ENCODE measurements at regions not wholly inside any gene's neighbourhood (a gene's known extent, or its start where the extent isn't known, plus 50 kb on each side); places are given as distances from the start of the nearest gene placed in this dataset.

GRCh38 chr20:22680031-22680740 lies 95.8 kb upstream of the FOXA2 start:
- BruUV-seq (replicated peaks), result no TSS peak
- ChIA-PET CTCF (no interaction called here), POLR2A (ENCODE audit: low non-redundant PET) (no interaction called here)
- Histone ChIP-seq H3K27ac (ENCODE audit: low read depth, low read length, poor library complexity, severe bottlenecking) (no peak overlapping the region), H3K4me1 (ENCODE audit: insufficient read depth, low read length, poor library complexity, severe bottlenecking) (no peaks in the 10 kb centered on the region), H3K4me3 (ENCODE audit: low read depth, low read length, poor library complexity, severe bottlenecking) (no peak overlapping the region), H3K27me3 (replicated peaks; ENCODE audit: insufficient read depth, low read depth, low read length, poor library complexity) (peaks cover 10% of the 10 kb centered on the region), H3K9me3 (ENCODE audit: low read depth, low read length, poor library complexity, severe bottlenecking) (peaks cover 5% of the 10 kb centered on the region), H3K36me3 (ENCODE audit: insufficient read depth, low read length, poor library complexity, severe bottlenecking) (no peaks in the 10 kb centered on the region)
- TF ChIP-seq EZH2 (IDR thresholded peaks at IDR 0.05; ENCODE audit: borderline replicate concordance, low read depth, low read length, poor library complexity, severe bottlenecking), result no peak
- TF ChIP-seq, protein P1, sequence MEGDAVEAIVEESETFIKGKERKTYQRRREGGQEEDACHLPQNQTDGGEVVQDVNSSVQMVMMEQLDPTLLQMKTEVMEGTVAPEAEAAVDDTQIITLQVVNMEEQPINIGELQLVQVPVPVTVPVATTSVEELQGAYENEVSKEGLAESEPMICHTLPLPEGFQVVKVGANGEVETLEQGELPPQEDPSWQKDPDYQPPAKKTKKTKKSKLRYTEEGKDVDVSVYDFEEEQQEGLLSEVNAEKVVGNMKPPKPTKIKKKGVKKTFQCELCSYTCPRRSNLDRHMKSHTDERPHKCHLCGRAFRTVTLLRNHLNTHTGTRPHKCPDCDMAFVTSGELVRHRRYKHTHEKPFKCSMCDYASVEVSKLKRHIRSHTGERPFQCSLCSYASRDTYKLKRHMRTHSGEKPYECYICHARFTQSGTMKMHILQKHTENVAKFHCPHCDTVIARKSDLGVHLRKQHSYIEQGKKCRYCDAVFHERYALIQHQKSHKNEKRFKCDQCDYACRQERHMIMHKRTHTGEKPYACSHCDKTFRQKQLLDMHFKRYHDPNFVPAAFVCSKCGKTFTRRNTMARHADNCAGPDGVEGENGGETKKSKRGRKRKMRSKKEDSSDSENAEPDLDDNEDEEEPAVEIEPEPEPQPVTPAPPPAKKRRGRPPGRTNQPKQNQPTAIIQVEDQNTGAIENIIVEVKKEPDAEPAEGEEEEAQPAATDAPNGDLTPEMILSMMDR (conservative IDR thresholded peaks at IDR 0.05; ENCODE audit: low read depth, low read length), result no peak
- DNase-seq (ENCODE audit: low spot score), result no peak
- intact Hi-C loops (cut with micrococcal nuclease; ENCODE audit: unreplicated experiment), result no loop called here

- Histone ChIP-seq H3K27ac (ENCODE audit: low read depth, low read length, poor library complexity, severe bottlenecking) (no peak overlapping the region), H3K9me3 (ENCODE audit: low read depth, low read length, poor library complexity, severe bottlenecking) (peaks cover 5% of the 10 kb centered on the region), H3K4me3 (ENCODE audit: low read depth, low read length, poor library complexity, severe bottlenecking) (no peak overlapping the region), H3K4me1 (ENCODE audit: insufficient read depth, low read length, poor library complexity, severe bottlenecking) (no peaks in the 10 kb centered on the region), H3K27me3 (replicated peaks; ENCODE audit: insufficient read depth, low read depth, low read length, poor library complexity) (peaks cover 8% of the 10 kb centered on the region), H3K36me3 (ENCODE audit: insufficient read depth, low read length, poor library complexity, severe bottlenecking) (no peaks in the 10 kb centered on the region)
- intact Hi-C loops (cut with micrococcal nuclease; ENCODE audit: unreplicated experiment), result no loop called here
- DNase-seq (ENCODE audit: low spot score), result no peak
- CTCF ChIA-PET, result no interaction called here
- POLR2A ChIA-PET (ENCODE audit: low non-redundant PET), result no interaction called here
- TF ChIP-seq, protein P1 (conservative IDR thresholded peaks at IDR 0.05; ENCODE audit: low read depth, low read length), result no peak
- no peak for TF ChIP-seq EZH2 (IDR thresholded peaks at IDR 0.05; ENCODE audit: borderline replicate concordance, low read depth, low read length, poor library complexity, severe bottlenecking)
- BruUV-seq (replicated peaks), result no TSS peak
Observed at GRCh38 chr20:22681591-22682248, 97.3 kb upstream of the FOXA2 start.

- no peaks in the 10 kb centered on the region for H3K4me1 ChIP-seq (ENCODE audit: insufficient read depth, low read length, poor library complexity, severe bottlenecking)
- no TSS peak for BruUV-seq (replicated peaks)
- CTCF ChIA-PET, result no interaction called here
- H3K4me3 ChIP-seq (ENCODE audit: low read depth, low read length, poor library complexity, severe bottlenecking), result no peak overlapping the region
- H3K27me3 ChIP-seq (replicated peaks; ENCODE audit: insufficient read depth, low read depth, low read length, poor library complexity), result peaks cover 5% of the 10 kb centered on the region
- intact Hi-C loops (cut with micrococcal nuclease; ENCODE audit: unreplicated experiment), result no loop called here
- peaks cover 5% of the 10 kb centered on the region for H3K9me3 ChIP-seq (ENCODE audit: low read depth, low read length, poor library complexity, severe bottlenecking)
- POLR2A ChIA-PET (ENCODE audit: low non-redundant PET), result no interaction called here
- no peak overlapping the region for H3K27ac ChIP-seq (ENCODE audit: low read depth, low read length, poor library complexity, severe bottlenecking)
- DNase-seq (ENCODE audit: low spot score), result no peak
- no peaks in the 10 kb centered on the region for H3K36me3 ChIP-seq (ENCODE audit: insufficient read depth, low read length, poor library complexity, severe bottlenecking)
- TF ChIP-seq EZH2 (IDR thresholded peaks at IDR 0.05; ENCODE audit: borderline replicate concordance, low read depth, low read length, poor library complexity, severe bottlenecking), result no peak
- TF ChIP-seq, protein P1 (conservative IDR thresholded peaks at IDR 0.05; ENCODE audit: low read depth, low read length), result no peak
Observed at GRCh38 chr20:22682381-22682780, 98.0 kb upstream of the FOXA2 start.
